Activated CD8-positive, alpha-beta T cell treated with anti-CD3 and anti-CD28 coated beads for 36 hours (primary cell): ENCODE measurements at regions not wholly inside any gene's neighbourhood (a gene's known extent, or its start where the extent isn't known, plus 50 kb on each side); places are given as distances from the start of the nearest gene placed in this dataset.

ENCODE experiments used
- ATAC-seq: fragments of 200-7000 bp; cut with Tn5 transposase; one replicate; pipeline ENCODE4 v1.10.0; 2021; ENCODE audit warnings: mild to moderate bottlenecking, moderate library complexity
- CTCF ChIA-PET: fragments of 350-600 bp; sonication (Branson Sonifier 250); formaldehyde crosslinking; loops from one replicate; lab custom pipeline; 2021; ENCODE audit warnings: antibody characterized with exemption; lab: Charles Lee
- POLR2A ChIA-PET: fragments of 350-600 bp; sonication (Branson Sonifier 250); formaldehyde crosslinking; loops from one replicate; lab custom pipeline; 2021; ENCODE audit warnings: antibody characterized with exemption; lab: Charles Lee
- DNase-seq: peaks from one replicate; pipeline ENCODE4 v3.0.0-alpha.2; 2020
- H3K27ac Mint-ChIP-seq: one replicate; pipeline ENCODE4 v1.8.0; 2021; ENCODE audit warnings: mild to moderate bottlenecking, mixed read lengths
- H3K27me3 Mint-ChIP-seq: one replicate; pipeline ENCODE4 v1.8.0; 2021; ENCODE audit warnings: mixed read lengths
- H3K36me3 Mint-ChIP-seq: one replicate; pipeline ENCODE4 v1.8.0; 2021; ENCODE audit warnings: low read depth, mixed read lengths
- H3K4me1 Mint-ChIP-seq: one replicate; pipeline ENCODE4 v1.8.0; 2021; ENCODE audit warnings: low read depth, mixed read lengths
- H3K4me3 Mint-ChIP-seq: one replicate; pipeline ENCODE4 v1.8.0; 2021; ENCODE audit warnings: mild to moderate bottlenecking, moderate library complexity, mixed read lengths
- H3K9me3 Mint-ChIP-seq: one replicate; pipeline ENCODE4 v1.8.0; 2021; ENCODE audit warnings: mixed read lengths
- CTCF ChIP-seq: fragments of 200-600 bp; IDR thresholded peaks from one replicate; pipeline ENCODE4 v1.8.0; 2022; ENCODE audit warnings: antibody characterized with exemption, mild to moderate bottlenecking
- intact Hi-C: fragments of 100-400 bp; cut with micrococcal nuclease; formaldehyde crosslinking; loops from one replicate; pipeline ENCODE4 v1.10.0; 2022

- Mint-ChIP-seq H3K27me3 (no peaks in the 10 kb centered on the region), H3K4me3 (no peak overlapping the region), H3K4me1 (no peaks in the 10 kb centered on the region), H3K36me3 (no peaks in the 10 kb centered on the region), H3K9me3 (no peaks in the 10 kb centered on the region), H3K27ac (no peak overlapping the region)
- no peak for TF ChIP-seq CTCF
- no peak for DNase-seq
- POLR2A ChIA-PET: no interaction called here
- ATAC-seq: no peak
- intact Hi-C loops: no loop called here
- CTCF ChIA-PET: interaction anchor here (1.0 kb wide), 1 partner anchor 85 kb away, joined by 4 read pairs; no protein-coding TSS in a partner anchor
These were observed 66.5 kb upstream of the TTC29 start for GRCh38 chr4:147012059-147012707.

DNA sequence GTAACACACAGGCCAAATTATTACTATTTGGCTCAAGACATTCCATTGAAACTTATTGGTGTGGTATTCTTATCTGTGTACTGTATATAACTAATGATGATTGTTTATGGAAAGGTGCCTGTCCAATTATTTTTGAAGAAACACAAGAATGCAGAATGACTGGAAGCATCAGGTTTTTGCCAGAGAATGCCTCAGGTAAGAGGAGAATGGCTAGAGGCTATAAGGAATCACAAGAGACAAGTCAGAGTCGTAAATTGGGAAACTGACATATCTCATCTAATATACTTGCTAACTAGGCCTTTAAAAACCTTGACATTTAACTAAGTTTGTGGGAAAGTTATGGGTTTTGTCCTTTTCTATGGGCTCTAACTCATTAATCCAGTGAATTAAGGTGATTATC lies 69.3 kb upstream of the TTC29 start:
- Mint-ChIP-seq H3K4me3 (no peak overlapping the region), H3K27ac (no peak overlapping the region), H3K4me1 (no peaks in the 10 kb centered on the region), H3K27me3 (no peaks in the 10 kb centered on the region), H3K9me3 (no peaks in the 10 kb centered on the region), H3K36me3 (no peaks in the 10 kb centered on the region)
- ChIA-PET CTCF (interaction anchor here (7.7 kb wide), 1 partner anchor 83 kb away, joined by 120 read pairs; no protein-coding TSS in a partner anchor), POLR2A (no interaction called here)
- no peak for DNase-seq
- intact Hi-C loops: no loop called here
- no peak for ATAC-seq
- no peak for TF ChIP-seq CTCF

GRCh38 chr4:147015491-147015890 lies 69.8 kb upstream of the TTC29 start:
- CTCF ChIA-PET: interaction anchor here (7.7 kb wide), 1 partner anchor 82 kb away, joined by 120 read pairs; no protein-coding TSS in a partner anchor
- intact Hi-C loops: no loop called here

DNA sequence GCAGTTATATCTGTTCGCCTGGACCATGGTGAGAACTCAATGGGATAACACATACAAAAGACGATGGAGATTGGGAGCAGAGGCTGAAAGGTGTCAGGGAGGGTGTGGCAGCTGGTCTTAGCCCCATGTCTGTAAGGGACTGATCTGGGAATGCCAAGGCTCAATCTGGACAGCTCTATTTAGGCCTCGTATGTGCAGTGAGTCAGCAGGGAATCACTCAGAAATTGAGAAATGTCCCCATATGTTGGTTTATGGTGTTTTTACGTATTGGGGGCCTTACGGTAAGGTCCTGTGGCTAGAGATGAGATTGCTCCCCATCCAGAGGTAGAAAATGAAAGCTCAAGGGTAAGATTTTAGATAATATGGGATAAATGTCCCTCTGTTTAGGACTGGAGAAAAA lies 71.4 kb upstream of the TTC29 start:
- H3K27ac Mint-ChIP-seq: no peak overlapping the region
- no peaks in the 10 kb centered on the region for H3K4me1 Mint-ChIP-seq
- POLR2A ChIA-PET: interaction anchor here (0.6 kb wide), 1 partner anchor 598 kb away, joined by 3 read pairs; no protein-coding TSS in a partner anchor
- CTCF ChIA-PET: interaction anchor here (2.7 to 7.7 kb wide), 3 partner anchors 10 to 84 kb away, joined by 13 to 120 read pairs (median 14); no protein-coding TSS in a partner anchor
- ATAC-seq (no peak), DNase-seq (no peak)
- TF ChIP-seq CTCF: no peak
- H3K9me3 Mint-ChIP-seq: no peaks in the 10 kb centered on the region
- intact Hi-C loops: no loop called here
- no peaks in the 10 kb centered on the region for H3K27me3 Mint-ChIP-seq
- H3K4me3 Mint-ChIP-seq: no peak overlapping the region
- no peaks in the 10 kb centered on the region for H3K36me3 Mint-ChIP-seq

More at GRCh38 chr4:147015491-147015890, 69.8 kb upstream of the TTC29 start:
- POLR2A ChIA-PET: no interaction called here
- TF ChIP-seq CTCF: no peak
- Mint-ChIP-seq H3K4me1 (no peaks in the 10 kb centered on the region), H3K4me3 (no peak overlapping the region), H3K27me3 (no peaks in the 10 kb centered on the region), H3K27ac (no peak overlapping the region), H3K9me3 (no peaks in the 10 kb centered on the region), H3K36me3 (no peaks in the 10 kb centered on the region)
- ATAC-seq: no peak
- no peak for DNase-seq

GRCh38 chr4:147019091-147019490 lies 73.4 kb upstream of the TTC29 start:
- Mint-ChIP-seq H3K4me3 (no peak overlapping the region), H3K4me1 (no peaks in the 10 kb centered on the region), H3K27ac (no peak overlapping the region), H3K9me3 (no peaks in the 10 kb centered on the region), H3K27me3 (no peaks in the 10 kb centered on the region), H3K36me3 (no peaks in the 10 kb centered on the region)
- DNase-seq: peak; percentile 72
- intact Hi-C loops: loop anchor here (1.0 kb wide), 1 partner anchor 78 kb away; no protein-coding TSS in a partner anchor
- peak; percentile 56 for ATAC-seq
- TF ChIP-seq CTCF: peak; percentile 66
- POLR2A ChIA-PET: interaction anchor here (1.2 kb wide), 1 partner anchor 11 kb away, joined by 3 read pairs; no protein-coding TSS in a partner anchor
- CTCF ChIA-PET: interaction anchor here (0.6 to 7.7 kb wide), 22 partner anchors 8 to 775 kb away, joined by 3 to 120 read pairs (median 5); no protein-coding TSS in a partner anchor
